Immature natural killer cell (primary cell): ENCODE measurements at regions not wholly inside any gene's neighbourhood (a gene's known extent, or its start where the extent isn't known, plus 50 kb on each side); places are given as distances from the start of the nearest gene placed in this dataset.

Experiments
- DNase-seq, 3 donors: peaks; one replicate each; pipeline ENCODE4 v3.0.0; 2022; ENCODE audit warnings: mixed read lengths in 1 of 3
- H3K27ac Mint-ChIP-seq, 6 donors: one replicate each; pipeline ENCODE4 v1.8.0; 2020; ENCODE audit warnings: mixed read lengths in 6 of 6, mild to moderate bottlenecking in 5 of 6, inconsistent platforms in 4 of 6, moderate library complexity in 3 of 6
- H3K27me3 Mint-ChIP-seq, 3 donors: one replicate each; pipeline ENCODE4 v1.8.0; 2020 to 2021; ENCODE audit warnings: low read depth in 3 of 3, mild to moderate bottlenecking in 3 of 3, mixed read lengths in 3 of 3, moderate library complexity in 3 of 3, inconsistent platforms in 1 of 3
- H3K36me3 Mint-ChIP-seq, 3 donors: one replicate each; pipeline ENCODE4 v1.8.0; 2020; ENCODE audit warnings: mixed read lengths in 3 of 3, inconsistent platforms in 2 of 3, mild to moderate bottlenecking in 2 of 3
- H3K4me1 Mint-ChIP-seq, 2 donors: one replicate each; pipeline ENCODE4 v1.8.0; 2020; ENCODE audit warnings: inconsistent platforms in 2 of 2, mild to moderate bottlenecking in 2 of 2, mixed read lengths in 2 of 2, moderate library complexity in 1 of 2
- H3K4me3 Mint-ChIP-seq, 5 donors: one replicate each; pipeline ENCODE4 v1.8.0; 2020; ENCODE audit warnings: mild to moderate bottlenecking in 5 of 5, mixed read lengths in 5 of 5, inconsistent platforms in 3 of 5, moderate library complexity in 3 of 5
- H3K9me3 Mint-ChIP-seq, 6 donors: one replicate each; pipeline ENCODE4 v1.8.0; 2020; ENCODE audit warnings: mild to moderate bottlenecking in 6 of 6, mixed read lengths in 6 of 6, inconsistent platforms in 4 of 6, moderate library complexity in 3 of 6

DNA sequence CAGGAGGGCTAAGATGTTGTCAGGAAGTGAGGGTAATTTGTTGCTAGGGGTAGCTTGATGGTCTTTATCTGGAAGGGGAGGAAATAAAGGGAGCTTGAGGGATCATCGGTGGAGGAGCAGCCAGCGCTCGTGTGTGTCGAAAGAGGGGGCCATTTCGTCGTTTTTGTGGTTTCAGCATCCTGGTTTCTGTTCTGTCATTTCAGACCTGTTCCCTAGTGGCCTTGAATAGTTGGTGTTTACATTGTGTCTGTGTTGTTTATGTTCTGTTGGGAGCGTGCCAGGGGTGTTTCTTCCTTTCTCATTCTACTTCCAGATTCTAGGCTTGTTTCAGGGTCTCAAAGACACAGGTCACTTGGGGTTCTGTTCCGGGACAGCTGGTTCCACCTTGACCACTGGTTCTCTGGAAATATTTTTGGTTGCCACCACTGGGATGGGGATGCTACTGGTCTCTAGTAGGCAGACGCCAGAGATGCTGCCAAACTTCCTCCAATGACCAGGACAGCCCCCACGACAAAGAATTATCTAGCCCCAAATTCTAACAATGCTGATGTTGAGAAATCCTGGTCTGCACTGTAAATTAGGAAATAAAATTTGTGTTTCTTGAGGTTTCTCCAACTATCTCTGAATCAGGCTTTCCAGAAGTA is 113.9 kb upstream of the NAA20 start:
- Mint-ChIP-seq H3K4me3 (no peak overlapping the region), H3K36me3 (no peaks in the 10 kb centered on the region), H3K4me1 (no peaks in the 10 kb centered on the region), H3K27me3 (peaks cover 0 to 2% (median 2%) of the 10 kb centered on the region in 3 donors), H3K27ac (no peak overlapping the region), H3K9me3 (peaks cover 0 to 7% (median 2%) of the 10 kb centered on the region in 6 donors)
- DNase-seq = no peak

DNA sequence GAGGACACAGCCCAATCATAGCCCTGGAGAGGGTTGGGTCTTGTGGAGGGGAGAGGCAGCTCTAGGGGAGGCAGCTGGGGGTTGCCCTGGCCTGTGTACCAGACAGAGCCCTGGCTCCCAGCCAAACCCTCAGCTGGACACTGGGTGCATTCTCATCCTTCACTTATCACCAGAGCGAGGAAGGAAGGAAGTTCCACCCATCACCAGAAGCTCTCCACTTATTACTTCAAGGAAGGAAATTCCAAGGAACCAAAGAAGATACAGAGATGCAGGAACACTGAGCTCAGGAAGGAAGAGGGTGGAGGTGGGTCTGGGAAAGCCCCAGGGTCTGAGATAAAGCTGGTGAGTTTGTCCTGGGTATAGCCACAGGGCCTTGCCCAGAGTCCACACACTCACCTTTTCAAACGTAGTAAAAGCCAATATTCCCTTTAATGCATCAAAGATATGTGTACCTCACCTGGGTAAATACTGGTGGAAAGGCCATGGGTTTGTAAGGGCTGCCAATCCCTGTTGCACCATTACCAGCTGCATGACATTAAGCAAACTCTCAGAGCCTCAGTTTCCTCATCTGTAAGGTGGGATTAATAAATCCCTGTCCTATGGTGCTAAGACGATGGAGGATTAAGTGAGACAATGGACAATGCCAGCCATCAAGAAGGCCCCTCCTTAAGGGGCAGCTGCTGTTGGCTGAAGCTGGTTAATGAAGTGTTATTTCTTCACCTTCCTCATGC is 109.7 kb upstream of the NAA20 start:
- peaks cover 0 to 2% (median 0%) of the 10 kb centered on the region in 3 donors for H3K27me3 Mint-ChIP-seq
- no peaks in the 10 kb centered on the region for H3K4me1 Mint-ChIP-seq
- no peak for DNase-seq
- H3K9me3 Mint-ChIP-seq = no peaks in the 10 kb centered on the region
- no peaks in the 10 kb centered on the region for H3K36me3 Mint-ChIP-seq
- H3K27ac Mint-ChIP-seq = no peak overlapping the region
- H3K4me3 Mint-ChIP-seq = no peak overlapping the region

GRCh38 chr20:19908576-19908975 is 108.6 kb upstream of the NAA20 start:
- Mint-ChIP-seq H3K36me3 (no peaks in the 10 kb centered on the region), H3K4me1 (no peaks in the 10 kb centered on the region), H3K4me3 (no peak overlapping the region), H3K27me3 (peaks cover 0 to 2% (median 1%) of the 10 kb centered on the region in 3 donors), H3K9me3 (no peaks in the 10 kb centered on the region), H3K27ac (no peak overlapping the region)
- DNase-seq = no peak

DNA sequence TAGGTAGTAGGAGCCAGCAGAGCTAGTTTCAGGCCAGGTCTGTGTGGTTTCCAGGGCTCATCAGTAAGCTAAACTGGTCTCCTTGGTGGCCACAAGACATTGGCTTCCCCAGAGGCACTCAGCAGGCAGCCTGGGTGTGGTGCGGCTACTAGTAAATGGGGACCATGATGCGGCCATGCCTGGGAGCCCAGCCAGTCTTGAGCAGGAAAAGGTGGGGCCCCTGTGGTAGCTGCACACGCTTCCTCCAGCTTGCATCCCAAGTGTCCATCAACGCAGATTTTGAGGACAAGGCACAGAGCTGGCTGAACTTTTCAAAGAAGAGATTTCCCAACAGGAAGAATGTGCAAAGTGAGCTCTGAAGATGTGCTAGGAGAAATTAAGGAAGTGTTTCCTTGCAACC is 107.4 kb upstream of the NAA20 start:
- H3K36me3 Mint-ChIP-seq = no peaks in the 10 kb centered on the region
- H3K4me1 Mint-ChIP-seq = no peaks in the 10 kb centered on the region
- H3K4me3 Mint-ChIP-seq = no peak overlapping the region
- H3K9me3 Mint-ChIP-seq = no peaks in the 10 kb centered on the region
- no peak for DNase-seq
- H3K27ac Mint-ChIP-seq = no peak overlapping the region
- H3K27me3 Mint-ChIP-seq = peaks cover 1 to 3% (median 2%) of the 10 kb centered on the region in 3 donors

DNA sequence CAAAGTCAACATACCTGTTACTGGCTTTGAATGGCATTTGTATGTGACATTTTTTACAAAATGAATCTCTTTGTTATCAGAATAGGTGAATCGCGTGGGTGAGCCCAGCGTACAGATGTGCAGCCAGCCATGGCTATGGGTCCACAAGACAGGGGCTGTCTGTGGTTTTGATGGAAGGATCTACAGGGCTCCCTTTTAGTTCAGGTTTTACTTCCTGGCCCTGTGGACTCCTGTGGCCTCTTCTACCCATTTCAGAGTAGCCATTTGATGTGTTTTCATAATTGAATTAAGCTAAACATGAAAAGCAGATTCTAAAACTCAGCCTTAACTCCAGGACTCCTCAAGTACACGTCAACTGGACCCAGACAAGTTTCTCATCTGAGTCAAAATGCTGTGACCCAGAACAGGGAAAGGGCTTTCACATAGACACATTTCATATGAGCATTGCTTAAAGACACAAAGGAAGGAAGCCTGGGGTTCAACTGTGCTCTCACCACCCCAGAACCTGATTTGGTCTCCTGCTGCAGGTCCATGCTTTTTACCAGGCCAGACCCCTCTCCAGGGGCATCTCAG is 105.3 kb upstream of the NAA20 start:
- no peaks in the 10 kb centered on the region for H3K9me3 Mint-ChIP-seq
- H3K36me3 Mint-ChIP-seq = no peaks in the 10 kb centered on the region
- no peak overlapping the region for H3K4me3 Mint-ChIP-seq
- no peaks in the 10 kb centered on the region for H3K4me1 Mint-ChIP-seq
- H3K27ac Mint-ChIP-seq = no peak overlapping the region
- H3K27me3 Mint-ChIP-seq = peaks cover 1 to 3% (median 2%) of the 10 kb centered on the region in 3 donors
- DNase-seq = no peak

GRCh38 chr20:19913349-19913748 is 103.8 kb upstream of the NAA20 start:
- H3K27ac Mint-ChIP-seq = no peak overlapping the region
- DNase-seq = no peak
- H3K27me3 Mint-ChIP-seq = peaks cover 1 to 9% (median 7%) of the 10 kb centered on the region in 3 donors
- H3K4me3 Mint-ChIP-seq = no peak overlapping the region
- no peaks in the 10 kb centered on the region for H3K4me1 Mint-ChIP-seq
- no peaks in the 10 kb centered on the region for H3K9me3 Mint-ChIP-seq
- H3K36me3 Mint-ChIP-seq = no peaks in the 10 kb centered on the region

- Mint-ChIP-seq H3K4me3 (no peak overlapping the region), H3K4me1 (no peaks in the 10 kb centered on the region), H3K27me3 (peaks cover 1 to 9% (median 7%) of the 10 kb centered on the region in 3 donors), H3K36me3 (no peaks in the 10 kb centered on the region), H3K9me3 (no peaks in the 10 kb centered on the region), H3K27ac (no peak overlapping the region)
- DNase-seq = no peak
Observed at GRCh38 chr20:19913927-19914614, 103.1 kb upstream of the NAA20 start.

DNA sequence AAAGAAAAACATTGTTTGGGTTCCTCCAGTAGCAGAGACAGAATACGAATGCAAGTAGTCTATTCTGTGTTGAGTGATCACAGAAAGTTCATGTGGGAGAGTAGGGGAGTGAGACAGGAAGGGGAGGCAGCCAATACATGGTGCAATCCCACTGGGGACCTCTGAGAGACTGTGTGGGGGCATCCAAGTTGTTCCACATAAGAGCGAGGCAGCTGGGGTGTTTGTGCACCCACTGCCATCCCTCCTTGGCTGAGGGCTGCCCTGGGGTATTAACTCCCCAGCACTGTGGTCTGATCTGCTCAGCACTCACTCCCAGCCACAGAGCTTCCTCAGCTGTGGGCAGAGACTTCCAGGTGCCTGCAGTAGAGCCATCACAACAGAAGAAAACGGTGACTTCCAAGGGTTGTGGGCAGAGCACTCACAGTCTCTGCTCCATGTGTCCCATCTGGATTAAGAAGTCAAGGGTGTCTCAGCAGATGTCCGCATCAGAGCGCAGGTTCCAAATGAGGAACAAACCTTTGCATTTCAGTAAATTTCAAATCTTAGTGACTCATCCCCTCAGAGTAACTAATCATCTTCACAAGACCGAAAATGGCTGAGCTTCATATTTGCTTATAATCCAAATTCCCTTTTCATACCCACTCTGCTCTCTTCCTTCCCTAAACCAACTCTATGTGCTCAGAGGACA is 101.9 kb upstream of the NAA20 start:
- H3K4me1 Mint-ChIP-seq = no peaks in the 10 kb centered on the region
- H3K27ac Mint-ChIP-seq = no peak overlapping the region
- no peaks in the 10 kb centered on the region for H3K9me3 Mint-ChIP-seq
- no peak overlapping the region for H3K4me3 Mint-ChIP-seq
- no peak for DNase-seq
- H3K36me3 Mint-ChIP-seq = no peaks in the 10 kb centered on the region
- peaks cover 1 to 9% (median 7%) of the 10 kb centered on the region in 3 donors for H3K27me3 Mint-ChIP-seq

DNA sequence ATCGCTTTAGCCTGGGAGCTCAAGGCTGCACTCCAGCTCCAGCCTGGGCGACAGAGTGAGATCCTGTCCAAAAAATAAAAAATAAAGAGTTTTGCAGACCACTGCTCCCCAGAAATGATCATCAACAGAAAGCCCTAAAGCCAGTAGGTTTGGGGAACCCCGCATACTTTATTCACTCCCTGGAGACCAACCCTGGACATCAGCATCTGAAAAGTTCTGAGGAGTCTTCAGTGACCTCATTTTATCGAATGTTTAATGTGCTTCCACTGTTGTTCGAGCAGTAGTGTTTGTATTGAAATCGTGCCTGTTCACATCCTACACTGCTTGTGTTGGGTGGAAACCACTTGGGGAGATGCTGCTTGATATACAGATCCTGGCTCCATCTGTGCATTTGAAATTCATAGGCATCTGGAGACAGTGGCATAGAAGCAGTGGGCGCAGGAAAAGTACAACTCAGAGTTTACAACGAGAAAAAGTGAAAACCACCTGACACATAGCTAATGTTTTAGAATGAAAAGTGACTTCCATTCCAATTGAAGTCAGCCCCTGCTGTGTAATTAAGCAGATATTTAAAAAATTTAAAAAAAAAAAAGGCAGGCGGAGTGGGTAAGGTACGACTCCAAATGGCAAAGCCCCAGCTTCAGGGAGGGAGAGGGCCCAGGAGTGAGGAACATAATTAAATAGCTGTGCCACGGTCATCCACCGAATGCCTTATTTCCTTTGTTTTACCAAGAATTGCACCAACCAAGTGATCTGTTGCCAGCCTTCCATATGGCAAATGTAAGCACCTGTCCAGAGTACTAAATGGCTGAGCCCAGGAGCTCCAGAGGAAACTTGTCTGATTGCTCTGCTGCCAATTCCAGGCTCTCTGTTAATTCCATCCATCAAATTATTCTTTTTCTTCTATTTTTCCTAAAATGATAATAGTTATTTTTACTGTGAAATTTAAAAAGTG is 100.4 kb upstream of the NAA20 start:
- Mint-ChIP-seq H3K4me1 (no peaks in the 10 kb centered on the region), H3K9me3 (no peaks in the 10 kb centered on the region), H3K36me3 (no peaks in the 10 kb centered on the region), H3K4me3 (no peak overlapping the region), H3K27ac (no peak overlapping the region), H3K27me3 (peaks cover 1 to 7% (median 7%) of the 10 kb centered on the region in 3 donors)
- DNase-seq = no peak

GRCh38 chr20:19918965-19919329 is 98.2 kb upstream of the NAA20 start:
- Mint-ChIP-seq H3K4me1 (no peaks in the 10 kb centered on the region), H3K9me3 (no peaks in the 10 kb centered on the region), H3K4me3 (no peak overlapping the region), H3K27ac (no peak overlapping the region), H3K27me3 (peaks cover 0 to 9% (median 7%) of the 10 kb centered on the region in 3 donors), H3K36me3 (no peaks in the 10 kb centered on the region)
- DNase-seq = no peak

DNA sequence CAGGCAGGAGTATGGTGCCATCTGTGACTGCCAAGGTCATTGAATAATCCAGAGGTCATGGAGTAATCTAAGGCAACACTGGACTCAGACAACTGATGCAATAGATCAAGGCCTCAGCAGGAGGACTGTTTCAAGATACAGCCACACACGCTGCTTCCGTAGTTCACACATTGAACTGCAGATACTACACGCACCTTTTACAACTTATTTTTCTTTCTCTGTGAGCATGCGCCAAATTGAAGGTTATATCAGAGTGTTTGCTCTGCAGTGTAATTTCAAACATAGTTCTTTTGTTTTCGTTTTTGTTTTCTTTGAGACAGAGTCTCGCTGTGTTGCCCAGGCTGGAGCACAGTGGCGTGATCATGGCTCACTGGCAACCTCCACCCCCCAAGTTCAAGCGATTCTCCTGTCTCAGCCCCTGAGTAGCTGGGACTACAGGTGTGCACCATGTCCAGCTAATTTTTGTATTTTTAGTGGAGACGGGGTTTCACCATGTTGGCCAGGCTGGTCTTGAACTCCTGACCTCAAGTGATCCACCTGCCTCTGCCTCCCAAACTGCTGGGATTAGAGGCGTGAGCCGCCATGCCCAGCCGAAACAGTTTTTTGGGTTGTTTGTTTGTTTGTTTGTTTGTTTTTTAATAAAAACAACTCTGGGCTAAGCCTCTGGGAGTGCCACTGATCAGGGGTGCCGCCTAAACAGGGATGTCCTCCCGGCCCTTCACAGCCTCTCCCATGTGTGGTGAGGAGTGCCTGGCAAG is 96.6 kb upstream of the NAA20 start:
- H3K27me3 Mint-ChIP-seq = peaks cover 0 to 7% (median 6%) of the 10 kb centered on the region in 3 donors
- no peaks in the 10 kb centered on the region for H3K4me1 Mint-ChIP-seq
- H3K4me3 Mint-ChIP-seq = no peak overlapping the region
- no peaks in the 10 kb centered on the region for H3K36me3 Mint-ChIP-seq
- H3K27ac Mint-ChIP-seq = no peak overlapping the region
- no peak for DNase-seq
- no peaks in the 10 kb centered on the region for H3K9me3 Mint-ChIP-seq

GRCh38 chr20:19921284-19921793 is 95.8 kb upstream of the NAA20 start:
- Mint-ChIP-seq H3K27ac (no peak overlapping the region), H3K27me3 (peaks cover 0 to 7% (median 6%) of the 10 kb centered on the region in 3 donors), H3K4me1 (no peaks in the 10 kb centered on the region), H3K9me3 (no peaks in the 10 kb centered on the region), H3K4me3 (no peak overlapping the region), H3K36me3 (no peaks in the 10 kb centered on the region)
- DNase-seq = no peak
